ENCODE measurements at regions not wholly inside any gene's neighbourhood (a gene's known extent, or its start where the extent isn't known, plus 50 kb on each side); places are given as distances from the start of the nearest gene placed in this dataset.

- Mint-ChIP-seq H3K9me3 (no peaks in the 10 kb centered on the region), H3K27me3 (ENCODE audit: low read depth, poor library complexity) (no peaks in the 10 kb centered on the region), H3K27ac (no peak overlapping the region), H3K4me1 (no peaks in the 10 kb centered on the region), H3K4me3 (no peak overlapping the region), H3K36me3 (ENCODE audit: low read depth) (no peaks in the 10 kb centered on the region)
- no peak for TF ChIP-seq CTCF (IDR thresholded peaks at IDR 0.05)
- no peak for DNase-seq
Measured at GRCh38 chr10:21069929-21070700, 173.0 kb upstream of the NEBL start.

- H3K4me1 Mint-ChIP-seq: peaks cover 5% of the 10 kb centered on the region
- no peak for DNase-seq
- TF ChIP-seq CTCF (IDR thresholded peaks at IDR 0.05): no peak
- H3K9me3 Mint-ChIP-seq: no peaks in the 10 kb centered on the region
- no peaks in the 10 kb centered on the region for H3K27me3 Mint-ChIP-seq (ENCODE audit: low read depth, poor library complexity)
- H3K36me3 Mint-ChIP-seq (ENCODE audit: low read depth): no peaks in the 10 kb centered on the region
- H3K27ac Mint-ChIP-seq: peak overlapping the region; percentile 36
- H3K4me3 Mint-ChIP-seq: no peak overlapping the region
Measured at GRCh38 chr10:21069278-21069677, 172.2 kb upstream of the NEBL start.

GRCh38 chr10:21068026-21068656, 171.0 kb upstream of the NEBL start:
- no peak for DNase-seq
- Mint-ChIP-seq H3K4me1 (peaks cover 5% of the 10 kb centered on the region), H3K4me3 (no peak overlapping the region), H3K9me3 (no peaks in the 10 kb centered on the region), H3K27me3 (ENCODE audit: low read depth, poor library complexity) (no peaks in the 10 kb centered on the region), H3K36me3 (ENCODE audit: low read depth) (no peaks in the 10 kb centered on the region), H3K27ac (no peak overlapping the region)
- TF ChIP-seq CTCF (IDR thresholded peaks at IDR 0.05): no peak

- Mint-ChIP-seq H3K27ac (no peak overlapping the region), H3K4me1 (peaks cover 5% of the 10 kb centered on the region), H3K36me3 (ENCODE audit: low read depth) (peaks cover under 1% of the 10 kb centered on the region), H3K4me3 (no peak overlapping the region), H3K9me3 (peaks cover under 1% of the 10 kb centered on the region), H3K27me3 (ENCODE audit: low read depth, poor library complexity) (peaks cover 4% of the 10 kb centered on the region)
- no peak for DNase-seq
- no peak for TF ChIP-seq CTCF (IDR thresholded peaks at IDR 0.05)
Measured at GRCh38 chr10:21065621-21066248, 168.6 kb upstream of the NEBL start.

GRCh38 chr10:21061982-21062381, 164.9 kb upstream of the NEBL start:
- Mint-ChIP-seq H3K36me3 (ENCODE audit: low read depth) (peaks cover 8% of the 10 kb centered on the region), H3K27ac (no peak overlapping the region)

More at GRCh38 chr10:21061982-21062381, 164.9 kb upstream of the NEBL start:
- DNase-seq: no peak
- TF ChIP-seq CTCF (IDR thresholded peaks at IDR 0.05): no peak
- Mint-ChIP-seq H3K27me3 (ENCODE audit: low read depth, poor library complexity) (peaks cover 4% of the 10 kb centered on the region), H3K4me3 (no peak overlapping the region), H3K9me3 (peaks cover 8% of the 10 kb centered on the region), H3K4me1 (peaks cover 5% of the 10 kb centered on the region)
